ENCODE measurements at regions not wholly inside any gene's neighbourhood (a gene's known extent, or its start where the extent isn't known, plus 50 kb on each side); places are given as distances from the start of the nearest gene placed in this dataset.

GRCh38 chr13:22648320-22648801 is 532.4 kb upstream of the SGCG start:
- Histone ChIP-seq H2BK5ac (ENCODE audit: low read depth, low read length) (no peak overlapping the region), H3K36me3 (ENCODE audit: control insufficient read depth in 2 of 4, insufficient read depth in 4 of 4, low read length in 3 of 4) (no peaks in the 10 kb centered on the region), H2AFZ (ENCODE audit: low read length) (peak overlapping the region; percentile 9; the same call in 1 of the 2 replicates), H4K91ac (replicated peaks; ENCODE audit: insufficient read length, low read length) (no peak overlapping the region), H3K79me1 (ENCODE audit: low read depth, low read length) (no peaks in the 10 kb centered on the region), H4K20me1 (replicated peaks in 1 of 2; ENCODE audit: control insufficient read depth in 1 of 2, insufficient read depth in 2 of 2, low read length in 2 of 2) (no peaks in the 10 kb centered on the region), H2AK5ac (ENCODE audit: low read depth, low read length) (no peak overlapping the region), H2BK120ac (replicated peaks; ENCODE audit: low read depth, low read length) (no peak overlapping the region), H3K23me2 (ENCODE audit: low read depth, low read length) (no peaks in the 10 kb centered on the region), H4K5ac (ENCODE audit: insufficient read length, low read depth, low read length) (no peak overlapping the region), H2BK12ac (ENCODE audit: low read depth, low read length) (no peak overlapping the region), H3K9ac (replicated peaks in 1 of 4; ENCODE audit: extremely low read depth in 1 of 4, low read depth in 3 of 4, low read length in 3 of 4) (no peak overlapping the region; a peak in 1 of 7 replicates), H3K4me3 (ENCODE audit: extremely low read depth in 1 of 4, insufficient read depth in 2 of 4, low read depth in 3 of 4, low read length in 4 of 4) (no peak overlapping the region), H3K18ac (ENCODE audit: extremely low read depth, low read length) (no peak overlapping the region), H4K8ac (ENCODE audit: extremely low read depth, insufficient read depth, low read length) (peak overlapping the region; percentile 80; the same call in 1 of the 2 replicates), H2BK20ac (ENCODE audit: low read length) (no peak overlapping the region), H3K4me2 (ENCODE audit: insufficient read depth in 1 of 2, low read depth in 2 of 2, low read length in 2 of 2) (no peak overlapping the region), H3K14ac (ENCODE audit: insufficient read length) (no peak overlapping the region), H3K4ac (replicated peaks; ENCODE audit: insufficient read length, low read depth, low read length) (no peak overlapping the region), H3K23ac (ENCODE audit: insufficient read length) (no peak overlapping the region), H3K79me2 (ENCODE audit: control insufficient read depth in 1 of 2, insufficient read depth in 2 of 2, low read length in 2 of 2) (no peaks in the 10 kb centered on the region), H3K27ac (ENCODE audit: low read depth, low read length) (no peak overlapping the region), H3K4me1 (replicated peaks in 1 of 4; ENCODE audit: control insufficient read depth in 3 of 4, insufficient read depth in 4 of 4, low read length in 3 of 4) (no peaks in the 10 kb centered on the region; a peak in 1 of 7 replicates), H2BK15ac (ENCODE audit: low read length) (no peak overlapping the region), H3K56ac (replicated peaks; ENCODE audit: insufficient read length, low read depth, low read length) (no peak overlapping the region), H3K9me3 (ENCODE audit: insufficient read depth in 2 of 2, low read depth in 1 of 2, low read length in 1 of 2) (no peaks in the 10 kb centered on the region), H3K27me3 (replicated peaks in 1 of 4; ENCODE audit: control insufficient read depth in 3 of 4, extremely low read depth in 1 of 4, insufficient read depth in 3 of 4, low read length in 3 of 4) (no peaks in the 10 kb centered on the region)
- POLR2A ChIA-PET (ENCODE audit: partially characterized antibody): no interaction called here
- peak; percentile 15 to 18 (median 16); a peak in 2 of 4 replicates for TF ChIP-seq CTCF (IDR thresholded peaks at IDR 0.05; ENCODE audit: control extremely low read depth in 1 of 3, insufficient read depth in 1 of 3, low read depth in 1 of 3, low read length in 3 of 3)
- no peak for TF ChIP-seq HDAC2 (IDR thresholded peaks at IDR 0.05; ENCODE audit: borderline replicate concordance in 1 of 2, low read depth in 2 of 2, low read length in 2 of 2)
- peak in 1 of 2 experiments; percentile 36; a peak in 1 of 4 replicates for TF ChIP-seq RAD21 (IDR thresholded peaks at IDR 0.05 in 1 of 2, conservative IDR thresholded peaks at IDR 0.05 in 1 of 2; ENCODE audit: low read depth in 2 of 2, low read length in 2 of 2)
- peak in 1 of 2 experiments; percentile 47 for DNase-seq (ENCODE audit: low read depth in 1 of 2, low spot score in 2 of 2)
- peak; percentile 7 for FAIRE-seq
- CTCF ChIA-PET (ENCODE audit: partially characterized antibody): interaction anchor here (0.6 to 1.2 kb wide), 2 partner anchors 943 to 1011 kb away, joined by 3 read pairs; no protein-coding TSS in a partner anchor
- 71% methylated on average over 7 of the region's 7 CpGs; no CpG with 5 or more reads in 1 of the 2 experiments for WGBS, 2 experiments (ENCODE audit: extremely low coverage in 1 of 2, insufficient coverage in 1 of 2, insufficient read length in 1 of 2, insufficient replicate concordance in 2 of 2, low coverage in 1 of 2, low lambda C conversion rate in 2 of 2, missing lambda C conversion rate in 1 of 2)
